Natural killer cell (primary cell): ENCODE measurements at regions not wholly inside any gene's neighbourhood (a gene's known extent, or its start where the extent isn't known, plus 50 kb on each side); places are given as distances from the start of the nearest gene placed in this dataset.

Experiments
- ATAC-seq, 3 donors: fragments of 150-1000 bp in 2 of 3; fragments of 200-7000 bp in 1 of 3; cut with Tn5 transposase; 1 replicate in 1 of 3; 2 replicates in 2 of 3; pipeline ENCODE4 v1.10.0; 2021; ENCODE audit warnings: mild to moderate bottlenecking in 2 of 3, moderate library complexity in 2 of 3
- DNase-seq, 2 donors: peaks; one replicate each; pipeline versions ENCODE4 v3.0.0 to v3.0.0-alpha.2; 2013 to 2021; ENCODE audit warnings: mixed read lengths in 1 of 2
- H3K27ac ChIP-seq: one replicate; pipeline ENCODE4 v1.5.1; 2013; ENCODE audit warnings: mild to moderate bottlenecking, low read length
- H3K27me3 ChIP-seq: one replicate; pipeline ENCODE4 v1.6.1; 2013; ENCODE audit warnings: low read length; ENCODE audit not compliant: control insufficient read depth, insufficient read depth
- H3K36me3 ChIP-seq: one replicate; pipeline ENCODE4 v1.6.1; 2013; ENCODE audit warnings: low read length; ENCODE audit not compliant: control insufficient read depth, insufficient read depth
- H3K4me1 ChIP-seq: one replicate; pipeline ENCODE4 v1.6.1; 2013; ENCODE audit warnings: low read length; ENCODE audit not compliant: control insufficient read depth, insufficient read depth
- H3K4me3 ChIP-seq: one replicate; pipeline ENCODE4 v1.5.1; 2013; ENCODE audit warnings: low read length
- H3K9me3 ChIP-seq: one replicate; pipeline ENCODE4 v1.6.1; 2013; ENCODE audit warnings: low read length; ENCODE audit not compliant: control insufficient read depth, insufficient read depth
- H3K27ac Mint-ChIP-seq, 2 donors: one replicate each; pipeline ENCODE4 v1.8.0; 2022; ENCODE audit warnings: mild to moderate bottlenecking in 2 of 2, mixed read lengths in 2 of 2, moderate library complexity in 1 of 2
- H3K27me3 Mint-ChIP-seq, 2 donors: one replicate each; pipeline ENCODE4 v1.8.0; 2022; ENCODE audit warnings: low read depth in 2 of 2, mixed read lengths in 2 of 2
- H3K36me3 Mint-ChIP-seq: one replicate; pipeline ENCODE4 v1.8.0; 2022; ENCODE audit warnings: mixed read lengths
- H3K4me1 Mint-ChIP-seq, 2 donors: one replicate each; pipeline ENCODE4 v1.8.0; 2022; ENCODE audit warnings: mixed read lengths in 2 of 2
- H3K4me3 Mint-ChIP-seq: one replicate; pipeline ENCODE4 v1.8.0; 2022; ENCODE audit warnings: mild to moderate bottlenecking, moderate library complexity, mixed read lengths
- H3K9me3 Mint-ChIP-seq, 2 donors: one replicate each; pipeline ENCODE4 v1.8.0; 2022; ENCODE audit warnings: mixed read lengths in 2 of 2
- CTCF ChIP-seq: fragments of 200-600 bp; IDR thresholded peaks from one replicate; pipeline ENCODE4 v1.8.0; 2022; ENCODE audit warnings: antibody characterized with exemption
- WGBS: methylation state at CpG from one replicate; pipeline ENCODE4 v1.1.7; 2013; ENCODE audit warnings: missing lambda C conversion rate; ENCODE audit not compliant: insufficient coverage; 5-methylcytosine and 5-hydroxymethylcytosine counted together
- intact Hi-C: fragments of 100-400 bp; cut with micrococcal nuclease; formaldehyde crosslinking; loops from one replicate; pipeline ENCODE4 v1.14.2; 2022

GRCh38 chr4:181646864-181647263 is 596.3 kb upstream of the TENM3 start:
- ATAC-seq (no peak), DNase-seq (no peak)
- H3K4me3 ChIP-seq = no peak overlapping the region
- no peaks in the 10 kb centered on the region for H3K4me1 ChIP-seq
- TF ChIP-seq CTCF = no peak
- peaks cover 17 to 19% of the 10 kb centered on the region in 2 donors for H3K9me3 Mint-ChIP-seq
- H3K27ac ChIP-seq = no peak overlapping the region
- H3K36me3 Mint-ChIP-seq = peaks cover 9% of the 10 kb centered on the region
- WGBS = 91% methylated on average over 5 of the region's 6 CpGs
- H3K4me3 Mint-ChIP-seq = no peak overlapping the region
- H3K9me3 ChIP-seq = no peaks in the 10 kb centered on the region
- no peaks in the 10 kb centered on the region for H3K36me3 ChIP-seq
- intact Hi-C loops = no loop called here
- no peaks in the 10 kb centered on the region for H3K4me1 Mint-ChIP-seq
- H3K27ac Mint-ChIP-seq = no peak overlapping the region
- H3K27me3 Mint-ChIP-seq = no peaks in the 10 kb centered on the region
- no peaks in the 10 kb centered on the region for H3K27me3 ChIP-seq

- no peak overlapping the region for H3K27ac ChIP-seq
- ATAC-seq (no peak), DNase-seq (no peak)
- H3K4me3 ChIP-seq = no peak overlapping the region
- no peaks in the 10 kb centered on the region for H3K27me3 ChIP-seq
- intact Hi-C loops = no loop called here
- H3K36me3 ChIP-seq = no peaks in the 10 kb centered on the region
- no peaks in the 10 kb centered on the region for H3K4me1 Mint-ChIP-seq
- no peak for TF ChIP-seq CTCF
- H3K4me1 ChIP-seq = no peaks in the 10 kb centered on the region
- H3K4me3 Mint-ChIP-seq = no peak overlapping the region
- no peak overlapping the region for H3K27ac Mint-ChIP-seq
- 67% methylated on average over 19 of the region's 19 CpGs for WGBS
- no peaks in the 10 kb centered on the region for H3K27me3 Mint-ChIP-seq
- peaks cover 9% of the 10 kb centered on the region for H3K36me3 Mint-ChIP-seq
- peaks cover 18 to 23% of the 10 kb centered on the region in 2 donors for H3K9me3 Mint-ChIP-seq
- no peaks in the 10 kb centered on the region for H3K9me3 ChIP-seq
Observed at GRCh38 chr4:181647396-181648147, 595.6 kb upstream of the TENM3 start.

DNA sequence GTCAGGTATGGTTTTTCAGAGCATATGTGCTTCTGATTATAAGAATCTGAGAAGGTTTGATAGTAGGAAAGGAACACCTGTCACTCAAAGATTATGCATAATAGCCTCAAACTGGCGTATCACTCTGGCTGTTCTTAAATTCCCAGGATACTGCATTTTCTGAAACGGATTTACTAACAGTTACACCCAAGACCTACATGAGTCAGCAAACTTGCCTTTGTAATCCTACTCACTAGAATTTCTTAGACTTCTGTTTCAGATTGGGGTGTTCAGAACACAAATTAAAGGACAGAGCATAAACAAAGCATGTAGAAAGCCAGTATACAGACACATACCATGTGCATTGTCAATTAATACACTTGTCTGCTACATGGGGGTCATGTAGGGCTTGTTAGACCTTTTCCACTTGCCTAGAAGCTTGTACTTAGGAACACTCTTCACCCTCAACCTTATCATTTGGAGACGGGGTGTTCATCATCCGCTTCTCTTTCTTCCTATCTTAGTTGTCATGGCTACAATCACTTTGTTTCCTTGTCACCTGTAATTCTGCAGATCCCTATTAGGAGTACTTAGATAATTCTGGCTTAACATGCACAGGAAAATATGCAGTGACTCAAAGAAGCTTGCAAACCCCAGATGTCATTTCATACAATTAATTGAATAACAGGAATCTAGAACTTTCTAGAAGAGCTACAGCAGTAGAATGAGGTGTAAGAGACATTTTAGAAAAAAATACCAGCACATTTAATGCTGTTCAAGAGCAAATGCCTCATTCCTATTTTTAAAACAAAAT is 593.0 kb upstream of the TENM3 start:
- no peak for DNase-seq
- WGBS = 77% methylated on average over 4 of the region's 4 CpGs
- peaks cover 21 to 23% of the 10 kb centered on the region in 2 donors for H3K9me3 Mint-ChIP-seq
- Histone ChIP-seq H3K36me3 (no peaks in the 10 kb centered on the region), H3K4me1 (no peaks in the 10 kb centered on the region), H3K4me3 (no peak overlapping the region), H3K9me3 (peaks cover 4% of the 10 kb centered on the region), H3K27me3 (no peaks in the 10 kb centered on the region), H3K27ac (no peak overlapping the region)
- peaks cover 9% of the 10 kb centered on the region for H3K36me3 Mint-ChIP-seq
- no peaks in the 10 kb centered on the region for H3K27me3 Mint-ChIP-seq
- no peak overlapping the region for H3K4me3 Mint-ChIP-seq
- H3K4me1 Mint-ChIP-seq = no peaks in the 10 kb centered on the region
- no peak for TF ChIP-seq CTCF
- intact Hi-C loops = no loop called here
- ATAC-seq = no peak
- no peak overlapping the region for H3K27ac Mint-ChIP-seq
